Suppressor macrophage (primary cell): ENCODE measurements at regions not wholly inside any gene's neighbourhood (a gene's known extent, or its start where the extent isn't known, plus 50 kb on each side); places are given as distances from the start of the nearest gene placed in this dataset.

Experiments
- DNase-seq, 4 experiments: peaks; one replicate each; pipeline ENCODE4 v3.0.0-alpha.2; 2020 to 2022

GRCh38 chr10:21169271-21169670 is 272.2 kb upstream of the NEBL start:
- no peak for DNase-seq

- no peak for DNase-seq
Measured at GRCh38 chr10:21167288-21168010, 270.3 kb upstream of the NEBL start.

- no peak for DNase-seq
Measured at GRCh38 chr10:21166557-21167287, 269.6 kb upstream of the NEBL start.

- DNase-seq = no peak
Measured at GRCh38 chr10:21165489-21165888, 268.4 kb upstream of the NEBL start.

GRCh38 chr10:21164687-21165086 is 267.6 kb upstream of the NEBL start:
- DNase-seq = no peak

GRCh38 chr10:21162948-21163347 is 265.8 kb upstream of the NEBL start:
- DNase-seq = no peak

- DNase-seq = no peak
Measured at GRCh38 chr10:21161647-21162046, 264.5 kb upstream of the NEBL start.

- DNase-seq = no peak
Measured at GRCh38 chr10:21161090-21161625, 264.0 kb upstream of the NEBL start.

GRCh38 chr10:21160116-21160515 is 263.0 kb upstream of the NEBL start:
- no peak for DNase-seq

- no peak for DNase-seq
Measured at GRCh38 chr10:21159669-21160068, 262.6 kb upstream of the NEBL start.

GRCh38 chr10:21158301-21158700 is 261.2 kb upstream of the NEBL start:
- DNase-seq = no peak

GRCh38 chr10:21157664-21158063 is 260.6 kb upstream of the NEBL start:
- DNase-seq = no peak

GRCh38 chr10:21150166-21150565 is 253.1 kb upstream of the NEBL start:
- no peak for DNase-seq

- DNase-seq = no peak
Measured at GRCh38 chr10:21146436-21146789, 249.3 kb upstream of the NEBL start.

- no peak for DNase-seq
Measured at GRCh38 chr10:21145751-21146435, 248.8 kb upstream of the NEBL start.

- no peak for DNase-seq
Measured at GRCh38 chr10:21144047-21144446, 246.9 kb upstream of the NEBL start.

- no peak for DNase-seq
Measured at GRCh38 chr10:21141946-21142492, 244.9 kb upstream of the NEBL start.

GRCh38 chr10:21138769-21139340 is 241.7 kb upstream of the NEBL start:
- no peak for DNase-seq

- DNase-seq = no peak
Measured at GRCh38 chr10:21135023-21135931, 238.2 kb upstream of the NEBL start.

GRCh38 chr10:21134645-21135022 is 237.5 kb upstream of the NEBL start:
- no peak for DNase-seq

GRCh38 chr10:21130683-21131442 is 233.8 kb upstream of the NEBL start:
- DNase-seq = no peak
